Gastrocnemius medialis (tissue), 4 donors: ENCODE measurements at regions not wholly inside any gene's neighbourhood (a gene's known extent, or its start where the extent isn't known, plus 50 kb on each side); places are given as distances from the start of the nearest gene placed in this dataset.

Source experiments
- ATAC-seq, 2 donors: fragments of 150-250 bp; one replicate each; pipeline ENCODE4 v1.9.1; 2016
- DNase-seq, 2 donors: peaks; one replicate each; pipeline ENCODE4 v3.0.0-alpha.2; 2019
- H3K27ac ChIP-seq, 4 donors: fragments of 200-600 bp; sonication (generic); 1 replicate in 1 of 4; 2 replicates in 3 of 4; pipeline ENCODE4 v1.5.1; 2016 to 2018; ENCODE audit warnings: mild to moderate bottlenecking in 2 of 4, moderate library complexity in 1 of 4
- H3K27me3 ChIP-seq, 3 donors: fragments of 200-600 bp; sonication (generic) in 2 of 3; 1 replicate in 1 of 3; 2 replicates in 2 of 3; pipeline versions ENCODE4 v1.5.1 to v1.6.0; 2016 to 2019; ENCODE audit warnings: mild to moderate bottlenecking in 1 of 3, moderate library complexity in 1 of 3
- H3K36me3 ChIP-seq, 2 donors: fragments of 200-600 bp; sonication (generic) in 1 of 2; one replicate each; pipeline ENCODE4 v1.5.1; 2017 to 2018
- H3K4me1 ChIP-seq, 2 donors: fragments of 200-600 bp; sonication (generic) in 1 of 2; one replicate each; pipeline ENCODE4 v1.5.1; 2016 to 2017; ENCODE audit warnings: mild to moderate bottlenecking in 2 of 2
- H3K4me3 ChIP-seq, 4 donors: fragments of 200-600 bp; sonication (generic) in 3 of 4; 1 replicate in 1 of 4; 2 replicates in 3 of 4; pipeline ENCODE4 v1.5.1; 2016 to 2019; ENCODE audit warnings: mild to moderate bottlenecking in 2 of 4
- H3K9me3 ChIP-seq, 3 donors: fragments of 200-600 bp; sonication (generic) in 2 of 3; 1 replicate in 1 of 3; 2 replicates in 2 of 3; pipeline ENCODE4 v1.5.1; 2016 to 2019
- POLR2A ChIP-seq, 2 donors: fragments of 450-650 bp; IDR thresholded peaks; one replicate each; pipeline ENCODE4 v1.6.1; 2017; ENCODE audit warnings: antibody characterized with exemption in 2 of 2, mild to moderate bottlenecking in 2 of 2, moderate library complexity in 2 of 2
- in situ Hi-C, 4 donors: fragments of 200-750 bp; cut with MboI; loops; one replicate each; pipeline versions ENCODE4 v1.15.0 to v1.8.0; 2017; ENCODE audit warnings: low sequenced_read_pairs in 4 of 4
- intact Hi-C: fragments of 100-400 bp; cut with DNase I; formaldehyde crosslinking; loops from one replicate; pipeline ENCODE4 v1.15.1; 2023; ENCODE audit warnings: low total_unique reads
- TF ChIP-seq, protein P1 (sequence below), 5 experiments: fragments of 450-650 bp in 3 of 5; fragments of 200-600 bp in 2 of 5; sonication (generic) in 2 of 5; IDR thresholded peaks in 4 of 5; conservative IDR thresholded peaks in 1 of 5; 1 replicate in 4 of 5; 2 replicates in 1 of 5; pipeline ENCODE4 v1.5.1; 2016 to 2019; ENCODE audit warnings: antibody characterized with exemption in 5 of 5, mild to moderate bottlenecking in 3 of 5, moderate library complexity in 3 of 5

GRCh38 chr17:83144421-83145357 lies 65.3 kb downstream of the METRNL start:
- H3K27me3 ChIP-seq: peaks cover 0 to 11% (median 5%) of the 10 kb centered on the region in 3 donors
- no peaks in the 10 kb centered on the region for H3K9me3 ChIP-seq
- H3K4me3 ChIP-seq: no peak overlapping the region
- H3K27ac ChIP-seq: no peak overlapping the region
- in situ Hi-C loops: no loop called here
- peak in 1 of 2 donors; percentile 36 for DNase-seq
- no peak for TF ChIP-seq POLR2A (IDR thresholded peaks at IDR 0.05)
- TF ChIP-seq, protein P1, sequence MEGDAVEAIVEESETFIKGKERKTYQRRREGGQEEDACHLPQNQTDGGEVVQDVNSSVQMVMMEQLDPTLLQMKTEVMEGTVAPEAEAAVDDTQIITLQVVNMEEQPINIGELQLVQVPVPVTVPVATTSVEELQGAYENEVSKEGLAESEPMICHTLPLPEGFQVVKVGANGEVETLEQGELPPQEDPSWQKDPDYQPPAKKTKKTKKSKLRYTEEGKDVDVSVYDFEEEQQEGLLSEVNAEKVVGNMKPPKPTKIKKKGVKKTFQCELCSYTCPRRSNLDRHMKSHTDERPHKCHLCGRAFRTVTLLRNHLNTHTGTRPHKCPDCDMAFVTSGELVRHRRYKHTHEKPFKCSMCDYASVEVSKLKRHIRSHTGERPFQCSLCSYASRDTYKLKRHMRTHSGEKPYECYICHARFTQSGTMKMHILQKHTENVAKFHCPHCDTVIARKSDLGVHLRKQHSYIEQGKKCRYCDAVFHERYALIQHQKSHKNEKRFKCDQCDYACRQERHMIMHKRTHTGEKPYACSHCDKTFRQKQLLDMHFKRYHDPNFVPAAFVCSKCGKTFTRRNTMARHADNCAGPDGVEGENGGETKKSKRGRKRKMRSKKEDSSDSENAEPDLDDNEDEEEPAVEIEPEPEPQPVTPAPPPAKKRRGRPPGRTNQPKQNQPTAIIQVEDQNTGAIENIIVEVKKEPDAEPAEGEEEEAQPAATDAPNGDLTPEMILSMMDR (IDR thresholded peaks at IDR 0.05 in 4 of 5, conservative IDR thresholded peaks at IDR 0.05 in 1 of 5): no peak
- intact Hi-C loops: no loop called here
- H3K4me1 ChIP-seq: peaks cover 0 to 2% of the 10 kb centered on the region in 2 donors
- no peaks in the 10 kb centered on the region for H3K36me3 ChIP-seq
- ATAC-seq: peak; percentile 60 to 69

GRCh38 chr17:83145358-83145738 lies 65.9 kb downstream of the METRNL start:
- no peaks in the 10 kb centered on the region for H3K36me3 ChIP-seq
- TF ChIP-seq, protein P1 (IDR thresholded peaks at IDR 0.05 in 4 of 5, conservative IDR thresholded peaks at IDR 0.05 in 1 of 5): no peak
- no peak for TF ChIP-seq POLR2A (IDR thresholded peaks at IDR 0.05)
- ATAC-seq (no peak), DNase-seq (no peak)
- no peaks in the 10 kb centered on the region for H3K9me3 ChIP-seq
- peaks cover 0 to 2% of the 10 kb centered on the region in 2 donors for H3K4me1 ChIP-seq
- in situ Hi-C loops: no loop called here
- intact Hi-C loops: no loop called here
- peaks cover 5 to 11% (median 5%) of the 10 kb centered on the region in 3 donors for H3K27me3 ChIP-seq
- H3K4me3 ChIP-seq: no peak overlapping the region
- H3K27ac ChIP-seq: no peak overlapping the region

GRCh38 chr17:83145831-83146230 lies 66.4 kb downstream of the METRNL start:
- Histone ChIP-seq H3K36me3 (no peaks in the 10 kb centered on the region), H3K4me3 (no peak overlapping the region), H3K9me3 (no peaks in the 10 kb centered on the region), H3K4me1 (peaks cover 0 to 2% of the 10 kb centered on the region in 2 donors), H3K27me3 (peaks cover 5 to 11% (median 5%) of the 10 kb centered on the region in 3 donors), H3K27ac (no peak overlapping the region)
- in situ Hi-C loops (no loop called here), intact Hi-C loops (no loop called here)
- DNase-seq (no peak), ATAC-seq (no peak)
- no peak for TF ChIP-seq POLR2A (IDR thresholded peaks at IDR 0.05)
- TF ChIP-seq, protein P1 (IDR thresholded peaks at IDR 0.05 in 4 of 5, conservative IDR thresholded peaks at IDR 0.05 in 1 of 5): no peak

DNA sequence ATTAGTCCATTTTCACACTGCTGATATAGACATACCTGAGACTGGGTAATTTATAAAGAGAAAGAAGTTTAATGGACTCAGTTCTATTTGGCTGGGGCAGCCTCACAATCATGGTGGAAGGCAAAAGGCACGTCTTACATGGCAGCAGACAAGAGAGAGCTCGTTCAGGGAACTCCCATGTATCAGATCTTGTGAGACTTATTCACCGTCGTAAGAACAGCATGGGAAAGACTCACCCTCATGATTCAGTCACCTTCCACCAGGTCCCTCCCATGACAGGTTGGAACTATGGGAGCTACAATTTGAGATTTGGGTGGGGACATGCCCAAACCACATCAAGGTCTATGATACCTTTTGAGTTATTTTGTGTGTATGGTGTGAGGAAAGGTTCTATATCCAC lies 66.9 kb downstream of the METRNL start:
- Histone ChIP-seq H3K4me1 (peaks cover 0 to 2% of the 10 kb centered on the region in 2 donors), H3K27me3 (peaks cover 5 to 9% (median 5%) of the 10 kb centered on the region in 3 donors), H3K36me3 (no peaks in the 10 kb centered on the region), H3K4me3 (no peak overlapping the region), H3K9me3 (no peaks in the 10 kb centered on the region), H3K27ac (no peak overlapping the region)
- TF ChIP-seq POLR2A (IDR thresholded peaks at IDR 0.05): no peak
- TF ChIP-seq, protein P1 (IDR thresholded peaks at IDR 0.05 in 4 of 5, conservative IDR thresholded peaks at IDR 0.05 in 1 of 5): no peak
- intact Hi-C loops: no loop called here
- ATAC-seq (no peak), DNase-seq (no peak)
- in situ Hi-C loops: no loop called here
